H1 (cell line): ENCODE measurements at regions not wholly inside any gene's neighbourhood (a gene's known extent, or its start where the extent isn't known, plus 50 kb on each side); places are given as distances from the start of the nearest gene placed in this dataset.

Experiments
- CTCF ChIA-PET: fragments of 300-600 bp; sonication (Branson Sonifier 250); formaldehyde crosslinking; loops from one replicate; lab custom pipeline; 2021; ENCODE audit not compliant: partially characterized antibody; lab: Charles Lee
- POLR2A ChIA-PET: fragments of 300-600 bp; sonication (Branson Sonifier 250); formaldehyde crosslinking; loops from one replicate; lab custom pipeline; 2021; ENCODE audit warnings: inconsistent platforms; ENCODE audit not compliant: partially characterized antibody; lab: Charles Lee
- DNase-seq, 2 experiments: peaks; one replicate each; pipeline versions ENCODE4 v3.0.0 to v3.0.0-alpha.2; 2010 to 2022; ENCODE audit warnings: low spot score in 2 of 2, low read depth in 1 of 2, mixed read lengths in 1 of 2
- FAIRE-seq: peaks from 2 replicates; lab custom pipeline; 2011; peaks lifted over from hg19 to GRCh38; lab: Jason Lieb, UNC
- H2AFZ ChIP-seq: 2 replicates; pipeline ENCODE4 v1.8.1; 2012; ENCODE audit warnings: low read length, inconsistent platforms
- H2AK5ac ChIP-seq: 2 replicates; pipeline ENCODE4 v1.6.1; 2013; ENCODE audit warnings: low read depth, low read length
- H2BK120ac ChIP-seq: replicated peaks from 2 replicates; pipeline ENCODE3; 2013; ENCODE audit warnings: low read depth, low read length, inconsistent platforms
- H2BK12ac ChIP-seq: 2 replicates; pipeline ENCODE4 v1.6.1; 2013; ENCODE audit warnings: low read depth, low read length
- H2BK15ac ChIP-seq: 2 replicates; pipeline ENCODE4 v1.6.1; 2013; ENCODE audit warnings: low read length
- H2BK20ac ChIP-seq: 2 replicates; pipeline ENCODE4 v1.6.1; 2013; ENCODE audit warnings: low read length
- H2BK5ac ChIP-seq: 2 replicates; pipeline ENCODE4 v1.6.1; 2013; ENCODE audit warnings: low read depth, low read length
- H3K14ac ChIP-seq: 2 replicates; pipeline ENCODE4 v1.6.1; 2013; ENCODE audit warnings: inconsistent platforms; ENCODE audit not compliant: insufficient read length
- H3K18ac ChIP-seq: 2 replicates; pipeline ENCODE4 v1.6.1; 2013; ENCODE audit warnings: low read length; ENCODE audit errors: extremely low read depth
- H3K23ac ChIP-seq: 2 replicates; pipeline ENCODE4 v1.6.1; 2013; ENCODE audit warnings: inconsistent platforms; ENCODE audit not compliant: insufficient read length
- H3K23me2 ChIP-seq: 2 replicates; pipeline ENCODE4 v1.6.1; 2013; ENCODE audit warnings: low read depth, low read length
- H3K27ac ChIP-seq: 2 replicates; pipeline ENCODE4 v1.6.1; 2011; ENCODE audit warnings: low read depth, low read length, inconsistent platforms
- H3K27me3 ChIP-seq, 4 experiments: replicated peaks in 1 of 4; 1 replicate in 1 of 4; 2 replicates in 3 of 4; pipeline versions ENCODE4 v1.6.1 to v1.8.1; 2011 to 2013; ENCODE audit warnings: low read length in 3 of 4, mild to moderate bottlenecking in 3 of 4, inconsistent platforms in 2 of 4, mixed read lengths in 2 of 4, moderate library complexity in 1 of 4; ENCODE audit not compliant: control insufficient read depth in 3 of 4, insufficient read depth in 3 of 4; ENCODE audit errors: extremely low read depth in 1 of 4
- H3K36me3 ChIP-seq, 4 experiments: 2 replicates each; pipeline versions ENCODE4 v1.6.1 to v1.8.1; 2011 to 2013; ENCODE audit warnings: mild to moderate bottlenecking in 4 of 4, low read length in 3 of 4, moderate library complexity in 2 of 4, control low read depth in 1 of 4, inconsistent platforms in 1 of 4; ENCODE audit not compliant: insufficient read depth in 4 of 4, control insufficient read depth in 2 of 4
- H3K4ac ChIP-seq: replicated peaks from 2 replicates; pipeline ENCODE3; 2013; ENCODE audit warnings: low read length, low read depth, mixed read lengths, inconsistent platforms; ENCODE audit not compliant: insufficient read length
- H3K4me1 ChIP-seq, 4 experiments: replicated peaks in 1 of 4; 1 replicate in 1 of 4; 2 replicates in 3 of 4; pipeline versions ENCODE4 v1.6.1 to v1.8.1; 2011 to 2013; ENCODE audit warnings: low read length in 3 of 4, inconsistent platforms in 2 of 4, mixed read lengths in 1 of 4; ENCODE audit not compliant: insufficient read depth in 4 of 4, control insufficient read depth in 3 of 4
- H3K4me2 ChIP-seq, 2 experiments: 2 replicates each; pipeline versions ENCODE4 v1.6.1 to v1.8.1; 2011 to 2013; ENCODE audit warnings: low read depth in 2 of 2, low read length in 2 of 2, control low read depth in 1 of 2, inconsistent platforms in 1 of 2, mild to moderate bottlenecking in 1 of 2; ENCODE audit not compliant: insufficient read depth in 1 of 2
- H3K4me3 ChIP-seq, 4 experiments: fragments of 200-600, 300-600 bp in 1 of 4; sonication (generic), shearing (Covaris generic), sonication (Bioruptor Twin) in 1 of 4; 2 replicates each; pipeline versions ENCODE4 v1.5.1 to v1.8.1; 2011 to 2016; ENCODE audit warnings: low read length in 4 of 4, low read depth in 3 of 4, control low read depth in 2 of 4, inconsistent platforms in 2 of 4, mild to moderate bottlenecking in 2 of 4, mixed read lengths in 1 of 4, moderate library complexity in 1 of 4; ENCODE audit not compliant: insufficient read depth in 2 of 4; ENCODE audit errors: extremely low read depth in 1 of 4
- H3K56ac ChIP-seq: replicated peaks from 2 replicates; pipeline ENCODE3; 2013; ENCODE audit warnings: low read depth, mild to moderate bottlenecking, mixed read lengths, low read length, inconsistent platforms; ENCODE audit not compliant: insufficient read length
- H3K79me1 ChIP-seq: 2 replicates; pipeline ENCODE4 v1.6.1; 2013; ENCODE audit warnings: low read depth, low read length, control low read depth
- H3K79me2 ChIP-seq, 2 experiments: 2 replicates each; pipeline versions ENCODE4 v1.6.1 to v1.8.1; 2012 to 2013; ENCODE audit warnings: low read length in 2 of 2, mild to moderate bottlenecking in 2 of 2, inconsistent platforms in 1 of 2; ENCODE audit not compliant: insufficient read depth in 2 of 2, control insufficient read depth in 1 of 2
- H3K9ac ChIP-seq, 4 experiments: replicated peaks in 1 of 4; 1 replicate in 1 of 4; 2 replicates in 3 of 4; pipeline versions ENCODE4 v1.6.1 to v1.8.1; 2011 to 2013; ENCODE audit warnings: low read depth in 3 of 4, low read length in 3 of 4, control low read depth in 2 of 4, mild to moderate bottlenecking in 2 of 4, moderate library complexity in 2 of 4, inconsistent platforms in 1 of 4; ENCODE audit errors: extremely low read depth in 1 of 4
- H3K9me3 ChIP-seq, 2 experiments: 2 replicates each; pipeline versions ENCODE4 v1.6.1 to v1.8.1; 2012 to 2013; ENCODE audit warnings: mild to moderate bottlenecking in 2 of 2, moderate library complexity in 2 of 2, control low read depth in 1 of 2, inconsistent platforms in 1 of 2, low read depth in 1 of 2, low read length in 1 of 2, mixed read lengths in 1 of 2; ENCODE audit not compliant: insufficient read depth in 2 of 2
- H4K20me1 ChIP-seq, 2 experiments: replicated peaks in 1 of 2; 2 replicates each; pipeline versions ENCODE3 to v1.8.1; 2011 to 2013; ENCODE audit warnings: inconsistent platforms in 2 of 2, low read length in 2 of 2, mild to moderate bottlenecking in 1 of 2; ENCODE audit not compliant: insufficient read depth in 2 of 2, control insufficient read depth in 1 of 2
- H4K5ac ChIP-seq: 2 replicates; pipeline ENCODE4 v1.6.1; 2013; ENCODE audit warnings: low read length, low read depth, mixed read lengths, inconsistent platforms; ENCODE audit not compliant: insufficient read length
- H4K8ac ChIP-seq: 2 replicates; pipeline ENCODE4 v1.8.0; 2013; ENCODE audit warnings: mild to moderate bottlenecking, moderate library complexity, low read length, inconsistent platforms; ENCODE audit not compliant: insufficient read depth; ENCODE audit errors: extremely low read depth
- H4K91ac ChIP-seq: replicated peaks from 2 replicates; pipeline ENCODE3; 2013; ENCODE audit warnings: low read length, mixed read lengths, inconsistent platforms; ENCODE audit not compliant: insufficient read length
- EGR1 ChIP-seq: IDR thresholded peaks from 2 replicates; pipeline ENCODE4 v1.6.1; 2011; ENCODE audit warnings: low read depth, low read length, borderline replicate concordance
- PHF8 ChIP-seq: fragments of 200-600 bp; sonication (generic); conservative IDR thresholded peaks from 2 replicates; pipeline ENCODE4 v1.7.1; 2012; ENCODE audit warnings: low read depth, mild to moderate bottlenecking, inconsistent platforms, low read length, moderate library complexity
- TEAD4 ChIP-seq: IDR thresholded peaks from 2 replicates; pipeline ENCODE4 v1.6.1; 2012; ENCODE audit warnings: low read depth, low read length, inconsistent platforms, mixed read lengths
- WGBS, 2 experiments: shearing (Covaris generic) in 1 of 2; methylation state at CpG; one replicate each; pipeline versions ENCODE4 v1.1.6 to v1.1.7; 2013 to 2015; ENCODE audit warnings: low lambda C conversion rate in 2 of 2, mixed read lengths in 2 of 2, inconsistent platforms in 1 of 2, low coverage in 1 of 2, missing lambda C conversion rate in 1 of 2; ENCODE audit not compliant: insufficient replicate concordance in 2 of 2, insufficient coverage in 1 of 2, insufficient read length in 1 of 2; ENCODE audit errors: extremely low coverage in 1 of 2, missing lambda C conversion rate in 1 of 2; 5-methylcytosine and 5-hydroxymethylcytosine counted together

- H3K9me3 ChIP-seq, result peaks cover 0 to 4% of the 10 kb centered on the region in 2 experiments; a peak in 1 of 4 replicates
- H3K4me2 ChIP-seq, result no peak overlapping the region
- FAIRE-seq (no peak), DNase-seq (no peak)
- no peaks in the 10 kb centered on the region for H3K79me2 ChIP-seq
- H3K18ac ChIP-seq, result no peak overlapping the region
- no peak overlapping the region for H4K8ac ChIP-seq
- no peak overlapping the region for H2AK5ac ChIP-seq
- 100% methylated on average over 1 of the region's 1 CpG; no CpG with 5 or more reads in 1 of the 2 experiments for WGBS, 2 experiments
- ChIA-PET POLR2A (no interaction called here), CTCF (interaction anchor here (1.4 kb wide), 1 partner anchor 23 kb away, joined by 4 read pairs; no protein-coding TSS in a partner anchor)
- H3K4me1 ChIP-seq, result no peaks in the 10 kb centered on the region; a peak in 1 of 7 replicates
- H3K9ac ChIP-seq, result no peak overlapping the region
- H3K27me3 ChIP-seq, result no peaks in the 10 kb centered on the region
- no peaks in the 10 kb centered on the region for H3K36me3 ChIP-seq
- H3K79me1 ChIP-seq, result no peaks in the 10 kb centered on the region
- H4K91ac ChIP-seq, result no peak overlapping the region
- H2BK120ac ChIP-seq, result no peak overlapping the region
- no peak overlapping the region for H2BK20ac ChIP-seq
- no peak overlapping the region for H3K4ac ChIP-seq
- TF ChIP-seq PHF8 (no peak), TEAD4 (no peak), EGR1 (no peak)
- no peak overlapping the region for H3K4me3 ChIP-seq
- H2BK15ac ChIP-seq, result no peak overlapping the region
- H2BK12ac ChIP-seq, result no peak overlapping the region
- H3K14ac ChIP-seq, result no peak overlapping the region
- no peak overlapping the region for H2BK5ac ChIP-seq
- H3K23me2 ChIP-seq, result no peaks in the 10 kb centered on the region
- no peak overlapping the region for H3K23ac ChIP-seq
- H4K20me1 ChIP-seq, result no peaks in the 10 kb centered on the region
- 0 out of 2 replicates have a peak overlapping the region, but pooled peaks have one; percentile 16 for H2AFZ ChIP-seq
- no peak overlapping the region for H3K27ac ChIP-seq
- H3K56ac ChIP-seq, result no peak overlapping the region
- H4K5ac ChIP-seq, result no peak overlapping the region
Measured at GRCh38 chr4:62487016-62487415, 1286.9 kb downstream of the ADGRL3 start.
